Lower leg skin (tissue), 3 donors: ENCODE measurements at regions not wholly inside any gene's neighbourhood (a gene's known extent, or its start where the extent isn't known, plus 50 kb on each side); places are given as distances from the start of the nearest gene placed in this dataset.

Source experiments
- CTCF ChIP-seq, 3 donors: fragments of 450-650 bp; IDR thresholded peaks; one replicate each; pipeline ENCODE4 v1.5.1; 2016; ENCODE audit warnings: antibody characterized with exemption in 3 of 3, mild to moderate bottlenecking in 3 of 3, moderate library complexity in 2 of 3
- POLR2A ChIP-seq, 2 donors: fragments of 450-650 bp; IDR thresholded peaks; one replicate each; pipeline ENCODE4 v1.6.1; 2016 to 2017; ENCODE audit warnings: antibody characterized with exemption in 2 of 2, mild to moderate bottlenecking in 1 of 2, moderate library complexity in 1 of 2

GRCh38 chr4:187565416-187565815 is 430.2 kb upstream of the ZFP42 start:
- TF ChIP-seq CTCF (IDR thresholded peaks at IDR 0.05): no peak
- TF ChIP-seq POLR2A (IDR thresholded peaks at IDR 0.05): no peak
